CD4-positive, alpha-beta T cell (primary cell): ENCODE measurements at regions not wholly inside any gene's neighbourhood (a gene's known extent, or its start where the extent isn't known, plus 50 kb on each side); places are given as distances from the start of the nearest gene placed in this dataset.
"Not testable (repeated sequence)": the region's sequence is repeated elsewhere in the genome, so short reads cannot be mapped to it uniquely, and the experiment has no call there.

Experiments
- ATAC-seq: fragments of 200-7000 bp; cut with Tn5 transposase; one replicate; pipeline ENCODE4 v1.10.0; 2022; ENCODE audit warnings: mild to moderate bottlenecking; ENCODE audit not compliant: poor library complexity
- CTCF ChIA-PET: fragments of 350-600 bp; sonication (Branson Sonifier 250); formaldehyde crosslinking; loops from one replicate; lab custom pipeline; 2021; ENCODE audit warnings: antibody characterized with exemption, inconsistent platforms; lab: Charles Lee
- POLR2A ChIA-PET: fragments of 350-600 bp; sonication (Branson Sonifier 250); formaldehyde crosslinking; loops from one replicate; lab custom pipeline; 2021; ENCODE audit warnings: antibody characterized with exemption, inconsistent platforms; lab: Charles Lee
- DNase-seq, 14 experiments: peaks; one replicate each; pipeline ENCODE4 v3.0.0-alpha.2; 2013 to 2020; ENCODE audit warnings: mixed read lengths in 2 of 14
- H3K27ac ChIP-seq, 2 donors: one replicate each; pipeline versions ENCODE4 v1.5.1 to v1.7.0; 2013; ENCODE audit warnings: low read length in 2 of 2, low read depth in 1 of 2, mild to moderate bottlenecking in 1 of 2
- H3K27me3 ChIP-seq, 2 experiments: 1 replicate in 1 of 2; 2 replicates in 1 of 2; pipeline versions ENCODE4 v1.6.1 to v1.7.0; 2013; ENCODE audit warnings: low read length in 2 of 2, control low read depth in 1 of 2, mild to moderate bottlenecking in 1 of 2, moderate library complexity in 1 of 2; ENCODE audit not compliant: insufficient read depth in 2 of 2, control insufficient read depth in 1 of 2
- H3K36me3 ChIP-seq: one replicate; pipeline ENCODE4 v1.6.1; 2013; ENCODE audit warnings: low read length, control low read depth; ENCODE audit not compliant: insufficient read depth
- H3K4me1 ChIP-seq: one replicate; pipeline ENCODE4 v1.6.1; 2013; ENCODE audit warnings: low read length, control low read depth; ENCODE audit not compliant: insufficient read depth
- H3K4me3 ChIP-seq: one replicate; pipeline ENCODE4 v1.5.1; 2013; ENCODE audit warnings: mild to moderate bottlenecking, low read length, moderate library complexity
- H3K9me3 ChIP-seq, 2 experiments: 1 replicate in 1 of 2; 2 replicates in 1 of 2; pipeline versions ENCODE4 v1.6.1 to v1.7.0; 2013; ENCODE audit warnings: low read length in 2 of 2, mild to moderate bottlenecking in 2 of 2, control low read depth in 1 of 2, moderate library complexity in 1 of 2; ENCODE audit not compliant: control insufficient read depth in 1 of 2, insufficient read depth in 1 of 2
- H3K27ac Mint-ChIP-seq: one replicate; pipeline ENCODE4 v1.8.0; 2020; ENCODE audit warnings: mixed read lengths
- H3K27me3 Mint-ChIP-seq: one replicate; pipeline ENCODE4 v1.8.0; 2021; ENCODE audit warnings: mixed read lengths
- H3K36me3 Mint-ChIP-seq: one replicate; pipeline ENCODE4 v1.8.0; 2021; ENCODE audit warnings: low read depth, mixed read lengths
- H3K4me1 Mint-ChIP-seq: one replicate; pipeline ENCODE4 v1.8.0; 2021; ENCODE audit warnings: low read depth, mixed read lengths
- H3K4me3 Mint-ChIP-seq: one replicate; pipeline ENCODE4 v1.8.0; 2020; ENCODE audit warnings: mild to moderate bottlenecking, mixed read lengths
- H3K9me3 Mint-ChIP-seq: one replicate; pipeline ENCODE4 v1.8.0; 2020; ENCODE audit warnings: mixed read lengths
- intact Hi-C, 2 experiments: fragments of 100-400 bp; cut with DNase I in 1 of 2; cut with micrococcal nuclease in 1 of 2; formaldehyde crosslinking; loops; one replicate each; pipeline versions ENCODE4 v1.15.1 to v1.9.0; 2023 to 2025; cut with DNase I, micrococcal nuclease
- TF ChIP-seq, protein P1 (sequence below): fragments of 200-600 bp; IDR thresholded peaks from one replicate; pipeline ENCODE4 v1.8.0; 2022; ENCODE audit warnings: antibody characterized with exemption, mild to moderate bottlenecking

DNA sequence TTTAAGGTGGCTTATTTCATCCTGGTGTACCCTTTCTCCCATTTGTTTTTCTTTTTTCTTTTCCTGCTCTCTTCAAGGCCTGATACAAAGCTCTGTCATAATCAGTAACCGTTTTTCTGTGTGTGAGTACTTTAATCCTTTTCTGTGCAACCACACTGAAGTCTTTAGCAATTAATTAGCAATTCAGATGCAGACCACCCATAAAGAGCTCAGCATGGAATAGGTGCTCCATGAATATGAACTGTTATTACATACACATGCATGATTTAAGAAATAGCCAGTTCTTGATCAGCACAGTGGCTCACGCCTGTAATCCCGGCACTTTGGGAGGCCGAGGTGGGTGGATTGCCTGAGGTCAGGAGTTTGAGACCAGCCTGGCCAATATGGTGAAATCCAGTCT is 1386.6 kb downstream of the AACS start:
- TF ChIP-seq, protein P1, sequence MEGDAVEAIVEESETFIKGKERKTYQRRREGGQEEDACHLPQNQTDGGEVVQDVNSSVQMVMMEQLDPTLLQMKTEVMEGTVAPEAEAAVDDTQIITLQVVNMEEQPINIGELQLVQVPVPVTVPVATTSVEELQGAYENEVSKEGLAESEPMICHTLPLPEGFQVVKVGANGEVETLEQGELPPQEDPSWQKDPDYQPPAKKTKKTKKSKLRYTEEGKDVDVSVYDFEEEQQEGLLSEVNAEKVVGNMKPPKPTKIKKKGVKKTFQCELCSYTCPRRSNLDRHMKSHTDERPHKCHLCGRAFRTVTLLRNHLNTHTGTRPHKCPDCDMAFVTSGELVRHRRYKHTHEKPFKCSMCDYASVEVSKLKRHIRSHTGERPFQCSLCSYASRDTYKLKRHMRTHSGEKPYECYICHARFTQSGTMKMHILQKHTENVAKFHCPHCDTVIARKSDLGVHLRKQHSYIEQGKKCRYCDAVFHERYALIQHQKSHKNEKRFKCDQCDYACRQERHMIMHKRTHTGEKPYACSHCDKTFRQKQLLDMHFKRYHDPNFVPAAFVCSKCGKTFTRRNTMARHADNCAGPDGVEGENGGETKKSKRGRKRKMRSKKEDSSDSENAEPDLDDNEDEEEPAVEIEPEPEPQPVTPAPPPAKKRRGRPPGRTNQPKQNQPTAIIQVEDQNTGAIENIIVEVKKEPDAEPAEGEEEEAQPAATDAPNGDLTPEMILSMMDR: no peak
- no peak overlapping the region for H3K27ac ChIP-seq
- no peaks in the 10 kb centered on the region for H3K27me3 Mint-ChIP-seq
- no peak overlapping the region for H3K27ac Mint-ChIP-seq
- no peak overlapping the region for H3K4me3 Mint-ChIP-seq
- intact Hi-C loops: no loop called here
- peaks cover 0 to 5% of the 10 kb centered on the region in 2 experiments for H3K27me3 ChIP-seq
- H3K9me3 ChIP-seq: peaks cover 0 to 4% of the 10 kb centered on the region in 2 experiments
- H3K4me1 Mint-ChIP-seq: no peaks in the 10 kb centered on the region
- H3K36me3 ChIP-seq: no peaks in the 10 kb centered on the region
- ATAC-seq (no peak), DNase-seq (no peak)
- H3K9me3 Mint-ChIP-seq: no peaks in the 10 kb centered on the region
- ChIA-PET CTCF (no interaction called here), POLR2A (no interaction called here)
- H3K36me3 Mint-ChIP-seq: no peaks in the 10 kb centered on the region
- H3K4me3 ChIP-seq: no peak overlapping the region
- no peaks in the 10 kb centered on the region for H3K4me1 ChIP-seq

DNA sequence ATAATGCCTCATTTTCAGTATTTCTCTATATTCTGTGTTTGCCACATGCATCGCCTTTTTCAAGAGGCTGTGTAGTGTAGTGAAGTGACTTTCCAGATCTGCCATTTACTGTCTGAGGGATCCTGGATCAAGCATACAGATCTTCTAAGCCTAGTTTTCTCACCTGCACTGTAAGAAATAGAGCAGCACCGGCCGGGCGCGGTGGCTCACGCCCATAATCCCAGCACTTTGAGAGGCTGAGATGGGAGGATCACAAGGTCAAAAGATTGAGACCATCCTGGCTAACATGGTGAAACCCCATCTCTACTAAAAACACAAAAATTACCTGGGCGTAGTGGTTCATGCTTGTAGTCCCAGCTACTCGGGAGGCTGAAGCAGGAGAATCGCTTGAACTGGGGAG is 1387.5 kb downstream of the AACS start:
- POLR2A ChIA-PET, H3K4me1 ChIP-seq, H3K27ac ChIP-seq, H3K36me3 ChIP-seq, H3K27me3 ChIP-seq, H3K27ac Mint-ChIP-seq, H3K4me3 ChIP-seq, H3K4me1 Mint-ChIP-seq, H3K4me3 Mint-ChIP-seq, H3K36me3 Mint-ChIP-seq, CTCF ChIA-PET, intact Hi-C loops, ATAC-seq, H3K9me3 Mint-ChIP-seq, H3K9me3 ChIP-seq, DNase-seq, H3K27me3 Mint-ChIP-seq: not testable (repeated sequence)

DNA sequence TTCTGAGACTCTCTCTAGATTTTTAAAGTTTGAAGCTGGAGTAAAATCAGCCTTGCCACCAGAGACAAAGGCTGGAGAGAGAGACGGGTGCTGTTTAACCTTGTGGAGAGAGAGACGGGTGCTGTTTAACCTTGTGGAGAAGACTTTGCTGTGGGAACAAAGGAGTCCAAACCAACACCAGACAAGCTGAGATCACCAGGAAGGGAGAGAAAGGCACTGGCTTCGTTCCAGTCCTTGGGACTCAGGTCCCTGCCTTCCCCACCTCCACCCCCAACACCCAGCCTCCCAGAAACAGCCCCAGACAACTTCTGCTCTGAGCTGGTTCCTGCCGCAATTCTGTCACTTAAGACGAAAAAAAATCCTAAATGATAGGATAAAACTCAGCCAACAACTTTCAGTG is 1389.3 kb downstream of the AACS start:
- no peak overlapping the region for H3K27ac ChIP-seq
- no peaks in the 10 kb centered on the region for H3K4me1 Mint-ChIP-seq
- POLR2A ChIA-PET: no interaction called here
- TF ChIP-seq, protein P1: no peak
- no peaks in the 10 kb centered on the region for H3K36me3 Mint-ChIP-seq
- H3K4me3 Mint-ChIP-seq: no peak overlapping the region
- H3K9me3 Mint-ChIP-seq: no peaks in the 10 kb centered on the region
- no peak for DNase-seq
- H3K4me1 ChIP-seq: no peaks in the 10 kb centered on the region
- no peaks in the 10 kb centered on the region for H3K36me3 ChIP-seq
- H3K27me3 Mint-ChIP-seq: no peaks in the 10 kb centered on the region
- H3K27ac Mint-ChIP-seq: no peak overlapping the region
- peaks cover 0 to 2% of the 10 kb centered on the region in 2 experiments for H3K27me3 ChIP-seq
- H3K9me3 ChIP-seq: peaks cover 0 to 7% of the 10 kb centered on the region in 2 experiments
- H3K4me3 ChIP-seq: no peak overlapping the region
- no peak for ATAC-seq
- intact Hi-C loops: no loop called here
- CTCF ChIA-PET: no interaction called here

DNA sequence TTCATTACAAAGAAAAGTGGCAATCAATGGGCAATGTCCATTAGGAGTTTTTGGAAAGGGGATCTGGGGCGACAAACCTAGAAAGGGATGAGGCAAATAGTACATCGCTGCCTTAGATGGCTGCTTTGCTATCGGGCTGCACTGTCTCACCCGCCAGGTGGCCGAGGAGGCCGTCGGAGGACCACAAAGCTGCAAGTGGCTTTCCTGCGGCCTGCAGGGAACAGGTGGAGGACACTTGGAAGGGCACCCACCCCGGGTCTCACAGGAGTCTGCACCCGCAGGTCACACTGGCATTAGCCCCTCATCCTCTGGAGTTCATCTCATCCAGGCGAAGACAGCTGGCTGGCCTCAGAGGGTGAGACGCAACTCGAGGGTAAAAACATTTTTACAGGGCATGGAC is 1392.5 kb downstream of the AACS start:
- Mint-ChIP-seq H3K4me3 (no peak overlapping the region), H3K27me3 (no peaks in the 10 kb centered on the region), H3K36me3 (no peaks in the 10 kb centered on the region), H3K9me3 (no peaks in the 10 kb centered on the region), H3K27ac (no peak overlapping the region), H3K4me1 (no peaks in the 10 kb centered on the region)
- Histone ChIP-seq H3K27me3 (peaks cover 0 to 2% of the 10 kb centered on the region in 2 experiments), H3K36me3 (no peaks in the 10 kb centered on the region), H3K4me3 (no peak overlapping the region), H3K9me3 (peaks cover 0 to 7% of the 10 kb centered on the region in 2 experiments), H3K27ac (no peak overlapping the region), H3K4me1 (no peaks in the 10 kb centered on the region)
- POLR2A ChIA-PET: no interaction called here
- ATAC-seq: no peak
- CTCF ChIA-PET: no interaction called here
- intact Hi-C loops: no loop called here
- no peak for DNase-seq
- TF ChIP-seq, protein P1: no peak
